ENCODE measurements at regions not wholly inside any gene's neighbourhood (a gene's known extent, or its start where the extent isn't known, plus 50 kb on each side); places are given as distances from the start of the nearest gene placed in this dataset.

DNA sequence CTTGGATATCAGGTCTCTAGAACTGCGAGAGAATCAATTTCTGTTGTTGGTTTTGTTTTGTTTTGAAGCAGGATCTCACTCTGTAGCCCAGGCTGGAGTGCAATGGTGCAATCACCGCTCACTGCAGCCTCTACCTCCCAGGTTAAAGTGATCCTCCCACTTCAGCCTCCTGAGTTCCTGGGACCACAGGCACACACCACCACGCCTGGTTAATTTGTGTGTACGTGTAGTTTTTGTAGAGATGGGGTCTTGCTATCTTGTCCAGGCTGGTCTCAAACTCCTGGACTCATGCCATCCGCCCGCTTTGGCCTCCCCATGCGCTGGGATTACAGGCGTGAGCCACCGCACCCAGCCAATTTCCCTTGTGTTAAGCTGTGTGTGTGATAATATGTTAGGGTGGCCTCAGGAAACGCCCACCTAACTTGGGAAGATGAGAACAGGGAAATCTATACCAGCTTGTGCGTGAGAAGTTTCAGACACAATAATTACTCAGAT, 109.6 kb downstream of the SIK1 start:
- Mint-ChIP-seq H3K27ac (peak overlapping the region; percentile 24), H3K9me3 (peaks cover 17% of the 10 kb centered on the region), H3K4me3 (peak overlapping the region; percentile 71), H3K36me3 (peaks cover 4% of the 10 kb centered on the region), H3K4me1 (peaks cover 24% of the 10 kb centered on the region), H3K27me3 (ENCODE audit: insufficient read depth, low read depth) (peaks cover 25% of the 10 kb centered on the region)
- no peaks in the 10 kb centered on the region for H4K20me1 ChIP-seq (ENCODE audit: low read depth)
- no peaks in the 10 kb centered on the region for H3F3A ChIP-seq (ENCODE audit: low read depth)
- no peaks in the 10 kb centered on the region for H3K27me3 ChIP-seq
- no peak overlapping the region for H3K9ac ChIP-seq
- no peak overlapping the region for H3K27ac ChIP-seq
- H3K36me3 ChIP-seq, result no peaks in the 10 kb centered on the region
- no peak overlapping the region for H3K4me3 ChIP-seq
- no peaks in the 10 kb centered on the region for H3K9me3 ChIP-seq (ENCODE audit: low read depth)
- H3K4me1 ChIP-seq, result no peaks in the 10 kb centered on the region
- no peak for DNase-seq (ENCODE audit: low spot score)
- no peak overlapping the region for H2AFZ ChIP-seq (replicated peaks)
- no peaks in the 10 kb centered on the region for H3K79me2 ChIP-seq (ENCODE audit: low read depth)
- TF ChIP-seq EZH2 (IDR thresholded peaks at IDR 0.05) (no peak), EZH2phosphoT487 (IDR thresholded peaks at IDR 0.05) (no peak)
- TF ChIP-seq, protein P1, sequence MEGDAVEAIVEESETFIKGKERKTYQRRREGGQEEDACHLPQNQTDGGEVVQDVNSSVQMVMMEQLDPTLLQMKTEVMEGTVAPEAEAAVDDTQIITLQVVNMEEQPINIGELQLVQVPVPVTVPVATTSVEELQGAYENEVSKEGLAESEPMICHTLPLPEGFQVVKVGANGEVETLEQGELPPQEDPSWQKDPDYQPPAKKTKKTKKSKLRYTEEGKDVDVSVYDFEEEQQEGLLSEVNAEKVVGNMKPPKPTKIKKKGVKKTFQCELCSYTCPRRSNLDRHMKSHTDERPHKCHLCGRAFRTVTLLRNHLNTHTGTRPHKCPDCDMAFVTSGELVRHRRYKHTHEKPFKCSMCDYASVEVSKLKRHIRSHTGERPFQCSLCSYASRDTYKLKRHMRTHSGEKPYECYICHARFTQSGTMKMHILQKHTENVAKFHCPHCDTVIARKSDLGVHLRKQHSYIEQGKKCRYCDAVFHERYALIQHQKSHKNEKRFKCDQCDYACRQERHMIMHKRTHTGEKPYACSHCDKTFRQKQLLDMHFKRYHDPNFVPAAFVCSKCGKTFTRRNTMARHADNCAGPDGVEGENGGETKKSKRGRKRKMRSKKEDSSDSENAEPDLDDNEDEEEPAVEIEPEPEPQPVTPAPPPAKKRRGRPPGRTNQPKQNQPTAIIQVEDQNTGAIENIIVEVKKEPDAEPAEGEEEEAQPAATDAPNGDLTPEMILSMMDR (IDR thresholded peaks at IDR 0.05), result no peak
- H3K4me2 ChIP-seq, result no peak overlapping the region

DNA sequence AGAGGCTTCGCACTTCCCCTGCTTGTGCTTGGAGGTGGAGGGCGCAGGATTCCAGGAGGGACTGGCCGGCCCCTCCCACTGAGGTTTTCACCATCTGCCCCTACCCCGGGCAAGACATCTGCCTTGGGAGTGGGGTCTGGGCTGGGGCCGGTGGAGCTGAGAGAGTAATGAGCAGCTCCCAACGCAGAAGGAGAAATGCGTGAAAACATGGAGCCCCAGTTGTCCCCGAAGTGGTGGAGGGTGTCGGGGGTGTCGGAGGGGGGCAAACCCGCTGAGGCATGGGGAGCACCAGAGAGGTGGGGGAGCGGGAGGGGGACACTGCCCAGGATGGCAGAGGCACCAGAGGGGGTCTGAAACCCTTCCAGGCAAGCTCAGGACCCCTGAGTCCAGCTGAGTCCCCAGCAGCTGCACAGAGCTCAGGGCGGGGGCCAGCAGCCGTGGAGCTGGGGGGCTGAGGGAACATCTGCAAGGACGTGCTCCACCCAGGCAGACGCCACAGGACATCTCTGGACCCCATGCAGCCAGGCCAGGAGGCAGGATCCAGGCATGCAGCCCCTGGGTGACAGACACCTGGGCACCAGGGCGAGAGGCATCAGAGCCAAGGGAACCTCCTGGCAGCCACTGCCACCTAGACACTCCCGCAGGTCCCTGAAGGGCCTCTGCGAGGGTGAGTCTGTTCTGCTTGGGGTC, 110.6 kb downstream of the SIK1 start:
- no peak overlapping the region for H2AFZ ChIP-seq (replicated peaks)
- no peaks in the 10 kb centered on the region for H3K79me2 ChIP-seq (ENCODE audit: low read depth)
- no peaks in the 10 kb centered on the region for H4K20me1 ChIP-seq (ENCODE audit: low read depth)

DNA sequence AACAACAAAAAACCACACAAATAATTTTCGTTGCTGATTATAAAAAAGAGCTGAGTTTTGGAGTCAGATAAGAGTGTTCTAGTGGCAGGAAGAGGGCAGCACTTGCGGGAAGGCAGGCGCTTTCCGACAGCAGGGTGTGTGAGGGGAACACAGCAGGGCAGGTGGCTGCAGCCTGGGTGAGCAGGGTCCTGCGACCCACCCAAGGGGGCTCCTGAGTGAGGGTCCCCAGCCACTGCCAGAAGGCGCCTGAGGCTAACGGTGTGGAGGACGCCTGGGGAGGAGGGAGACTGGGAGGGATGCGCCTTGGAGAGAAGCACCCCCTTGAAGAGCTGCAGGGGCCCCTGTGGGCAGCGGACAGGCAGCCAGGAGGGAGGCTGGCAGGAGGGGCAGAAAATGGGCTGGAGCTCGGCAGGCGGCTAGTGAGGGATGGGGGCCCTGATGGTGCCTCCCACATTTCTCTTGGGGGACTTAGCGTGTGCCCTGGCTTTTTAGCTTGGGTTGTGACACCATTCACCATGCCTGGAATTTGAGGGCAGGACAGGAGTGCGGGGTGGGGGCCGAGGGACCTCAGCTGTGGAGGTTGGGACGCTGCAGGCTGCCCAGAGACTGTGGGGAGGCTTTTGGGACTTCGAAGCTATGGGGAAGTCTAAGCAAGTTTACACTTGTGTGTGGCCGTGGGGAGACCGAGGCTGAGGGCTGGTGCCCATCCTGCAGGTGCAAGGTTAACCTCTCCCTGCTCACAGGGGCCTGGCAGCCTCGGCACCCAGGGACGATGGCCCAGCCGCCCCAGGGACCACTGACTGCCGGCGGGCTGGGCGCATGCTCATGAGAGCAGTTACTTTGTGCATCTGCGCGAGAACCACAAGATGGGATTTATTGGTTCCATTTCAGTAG, 111.4 kb downstream of the SIK1 start:
- no peak overlapping the region for H3K4me3 ChIP-seq
- no peaks in the 10 kb centered on the region for H3K79me2 ChIP-seq (ENCODE audit: low read depth)
- Mint-ChIP-seq H3K4me3 (no peak overlapping the region), H3K36me3 (peaks cover 4% of the 10 kb centered on the region), H3K4me1 (peaks cover 31% of the 10 kb centered on the region), H3K27me3 (ENCODE audit: insufficient read depth, low read depth) (peaks cover 28% of the 10 kb centered on the region), H3K9me3 (peaks cover 17% of the 10 kb centered on the region), H3K27ac (peak overlapping the region; percentile 57)
- no peak for TF ChIP-seq EZH2phosphoT487 (IDR thresholded peaks at IDR 0.05)
- TF ChIP-seq EZH2 (IDR thresholded peaks at IDR 0.05), result no peak
- TF ChIP-seq, protein P1 (IDR thresholded peaks at IDR 0.05), result no peak
- H3F3A ChIP-seq (ENCODE audit: low read depth), result no peaks in the 10 kb centered on the region
- no peak overlapping the region for H3K27ac ChIP-seq
- H3K36me3 ChIP-seq, result no peaks in the 10 kb centered on the region
- H3K9ac ChIP-seq, result no peak overlapping the region
- no peaks in the 10 kb centered on the region for H3K9me3 ChIP-seq (ENCODE audit: low read depth)
- DNase-seq (ENCODE audit: low spot score), result no peak
- H3K27me3 ChIP-seq, result no peaks in the 10 kb centered on the region
- no peaks in the 10 kb centered on the region for H3K4me1 ChIP-seq
- no peaks in the 10 kb centered on the region for H4K20me1 ChIP-seq (ENCODE audit: low read depth)
- H2AFZ ChIP-seq (replicated peaks), result no peak overlapping the region
- no peak overlapping the region for H3K4me2 ChIP-seq

More for the DNA sequence above, 110.6 kb downstream of the SIK1 start:
- Histone ChIP-seq H3K4me3 (no peak overlapping the region), H3K4me2 (no peak overlapping the region), H3K9me3 (ENCODE audit: low read depth) (no peaks in the 10 kb centered on the region), H3K27ac (no peak overlapping the region), H3K27me3 (no peaks in the 10 kb centered on the region), H3K36me3 (no peaks in the 10 kb centered on the region), H3K4me1 (no peaks in the 10 kb centered on the region), H3F3A (ENCODE audit: low read depth) (no peaks in the 10 kb centered on the region), H3K9ac (no peak overlapping the region)
- no peak for DNase-seq (ENCODE audit: low spot score)
- TF ChIP-seq EZH2 (IDR thresholded peaks at IDR 0.05) (no peak), EZH2phosphoT487 (IDR thresholded peaks at IDR 0.05) (no peak)
- TF ChIP-seq, protein P1 (IDR thresholded peaks at IDR 0.05), result no peak
- H3K4me3 Mint-ChIP-seq, result no peak overlapping the region
- H3K27ac Mint-ChIP-seq, result no peak overlapping the region
- H3K9me3 Mint-ChIP-seq, result peaks cover 17% of the 10 kb centered on the region
- H3K4me1 Mint-ChIP-seq, result peaks cover 31% of the 10 kb centered on the region
- peaks cover 4% of the 10 kb centered on the region for H3K36me3 Mint-ChIP-seq
- H3K27me3 Mint-ChIP-seq (ENCODE audit: insufficient read depth, low read depth), result peaks cover 28% of the 10 kb centered on the region
